Left lung (tissue), 4 donors: ENCODE measurements at regions not wholly inside any gene's neighbourhood (a gene's known extent, or its start where the extent isn't known, plus 50 kb on each side); places are given as distances from the start of the nearest gene placed in this dataset.

Experiments used
- ATAC-seq: fragments of 200-7000 bp; cut with Tn5 transposase; one replicate; pipeline ENCODE4 v1.9.1; 2020; ENCODE audit warnings: moderate library complexity
- DNase-seq, 4 donors: peaks; one replicate each; pipeline ENCODE4 v3.0.0-alpha.2; 2013 to 2020
- H3K27ac ChIP-seq, 2 donors: fragments of 200-600 bp; sonication (generic) in 1 of 2; one replicate each; pipeline versions ENCODE4 v1.5.0 to v1.8.0; 2020 to 2021
- H3K27me3 ChIP-seq, 2 donors: fragments of 200-600 bp; sonication (generic) in 1 of 2; one replicate each; pipeline versions ENCODE4 v1.5.0 to v1.8.0; 2020 to 2021
- H3K36me3 ChIP-seq, 2 donors: fragments of 200-600 bp; sonication (generic) in 1 of 2; one replicate each; pipeline versions ENCODE4 v1.5.0 to v1.8.0; 2020 to 2021
- H3K4me1 ChIP-seq, 2 donors: fragments of 200-600 bp; one replicate each; pipeline ENCODE4 v1.8.0; 2021
- H3K4me3 ChIP-seq, 2 donors: fragments of 200-600 bp; sonication (generic) in 1 of 2; one replicate each; pipeline versions ENCODE4 v1.5.0 to v1.8.0; 2020 to 2021; ENCODE audit warnings: mild to moderate bottlenecking in 1 of 2
- H3K9me3 ChIP-seq, 2 donors: fragments of 200-600 bp; sonication (generic) in 1 of 2; one replicate each; pipeline versions ENCODE4 v1.5.0 to v1.8.0; 2020 to 2021
- CTCF ChIP-seq, 2 donors: fragments of 200-600 bp; sonication (generic) in 1 of 2; IDR thresholded peaks; one replicate each; pipeline versions ENCODE4 v1.5.0 to v1.8.0; 2021; ENCODE audit warnings: antibody characterized with exemption in 2 of 2
- intact Hi-C, 2 donors: fragments of 100-400 bp; cut with DNase I; formaldehyde crosslinking; loops; one replicate each; pipeline versions ENCODE4 v1.11.2 to v1.14.2; 2022
- donor health status: DM: no; HTN: yes; CAD: no.
- donor health status: DM: no; HTN: no; CAD: no.

GRCh38 chr10:106500041-106500924 is 664.2 kb downstream of the SORCS1 start:
- DNase-seq (no peak), ATAC-seq (no peak)
- Histone ChIP-seq H3K27ac (no peak overlapping the region), H3K36me3 (no peaks in the 10 kb centered on the region), H3K4me1 (no peaks in the 10 kb centered on the region), H3K4me3 (no peak overlapping the region), H3K9me3 (peaks cover 0 to 2% of the 10 kb centered on the region in 2 donors), H3K27me3 (no peaks in the 10 kb centered on the region)
- TF ChIP-seq CTCF (IDR thresholded peaks at IDR 0.05) = no peak
- intact Hi-C loops = no loop called here

- Histone ChIP-seq H3K4me3 (no peak overlapping the region), H3K9me3 (peaks cover 0 to 2% of the 10 kb centered on the region in 2 donors), H3K27ac (no peak overlapping the region), H3K4me1 (no peaks in the 10 kb centered on the region), H3K36me3 (no peaks in the 10 kb centered on the region), H3K27me3 (no peaks in the 10 kb centered on the region)
- intact Hi-C loops = no loop called here
- no peak for TF ChIP-seq CTCF (IDR thresholded peaks at IDR 0.05)
- ATAC-seq (no peak), DNase-seq (no peak)
Observed at GRCh38 chr10:106499448-106499847, 665.1 kb downstream of the SORCS1 start.

GRCh38 chr10:106498675-106499074 is 665.8 kb downstream of the SORCS1 start:
- intact Hi-C loops = no loop called here
- no peak for DNase-seq
- no peak for TF ChIP-seq CTCF (IDR thresholded peaks at IDR 0.05)
- H3K9me3 ChIP-seq = peaks cover 0 to 2% of the 10 kb centered on the region in 2 donors
- H3K4me1 ChIP-seq = no peaks in the 10 kb centered on the region
- no peaks in the 10 kb centered on the region for H3K27me3 ChIP-seq
- no peak overlapping the region for H3K27ac ChIP-seq
- ATAC-seq = no peak
- H3K4me3 ChIP-seq = no peak overlapping the region
- H3K36me3 ChIP-seq = no peaks in the 10 kb centered on the region

- ATAC-seq (no peak), DNase-seq (no peak)
- no peak for TF ChIP-seq CTCF (IDR thresholded peaks at IDR 0.05)
Observed at GRCh38 chr10:106495931-106496330, 668.6 kb downstream of the SORCS1 start.

GRCh38 chr10:106493751-106494150 is 670.8 kb downstream of the SORCS1 start:
- Histone ChIP-seq H3K27ac (no peak overlapping the region), H3K4me1 (no peaks in the 10 kb centered on the region), H3K9me3 (peaks cover 2 to 3% of the 10 kb centered on the region in 2 donors), H3K36me3 (no peaks in the 10 kb centered on the region), H3K4me3 (no peak overlapping the region), H3K27me3 (no peaks in the 10 kb centered on the region)
- no peak for DNase-seq
- intact Hi-C loops = no loop called here
- ATAC-seq = no peak
- no peak for TF ChIP-seq CTCF (IDR thresholded peaks at IDR 0.05)

More at GRCh38 chr10:106495931-106496330, 668.6 kb downstream of the SORCS1 start:
- intact Hi-C loops = no loop called here
- H3K36me3 ChIP-seq = no peaks in the 10 kb centered on the region
- H3K27me3 ChIP-seq = no peaks in the 10 kb centered on the region
- no peaks in the 10 kb centered on the region for H3K4me1 ChIP-seq
- H3K4me3 ChIP-seq = no peak overlapping the region
- no peak overlapping the region for H3K27ac ChIP-seq
- peaks cover 2 to 3% of the 10 kb centered on the region in 2 donors for H3K9me3 ChIP-seq
